Hepatocyte (in vitro differentiated cells): ENCODE measurements at regions not wholly inside any gene's neighbourhood (a gene's known extent, or its start where the extent isn't known, plus 50 kb on each side); places are given as distances from the start of the nearest gene placed in this dataset.

Experiments
- DNase-seq: peaks from one replicate; pipeline ENCODE4 v3.0.0-alpha.2; 2016; ENCODE audit warnings: low spot score
- H2AFZ ChIP-seq: fragments of 200-600 bp; sonication (generic); 2 replicates; pipeline ENCODE4 v1.6.0; 2016; ENCODE audit warnings: antibody characterized with exemption, mild to moderate bottlenecking
- H3K27ac ChIP-seq: fragments of 200-600 bp; sonication (generic); 2 replicates; pipeline ENCODE4 v1.5.1; 2016; ENCODE audit warnings: mild to moderate bottlenecking
- H3K27me3 ChIP-seq: fragments of 200-600 bp; sonication (generic); 2 replicates; pipeline ENCODE4 v1.6.1; 2016
- H3K36me3 ChIP-seq: fragments of 200-600 bp; sonication (generic); replicated peaks from 2 replicates; pipeline ENCODE4 v1.5.1; 2016; ENCODE audit warnings: low read depth; ENCODE audit not compliant: insufficient read depth
- H3K4me1 ChIP-seq: fragments of 200-600 bp; sonication (generic); 2 replicates; pipeline ENCODE4 v1.5.1; 2016; ENCODE audit warnings: mild to moderate bottlenecking, moderate library complexity; ENCODE audit not compliant: insufficient read depth
- H3K4me2 ChIP-seq: fragments of 200-600 bp; sonication (generic); 2 replicates; pipeline ENCODE4 v1.6.0; 2016
- H3K4me3 ChIP-seq: fragments of 200-600 bp; sonication (generic); 2 replicates; pipeline ENCODE4 v1.5.1; 2016; ENCODE audit warnings: mild to moderate bottlenecking
- H3K79me2 ChIP-seq: fragments of 200-600 bp; sonication (generic); 2 replicates; pipeline ENCODE4 v1.6.0; 2017; ENCODE audit warnings: mild to moderate bottlenecking
- H3K9me2 ChIP-seq: fragments of 200-600 bp; sonication (generic); replicated peaks from 2 replicates; pipeline ENCODE4 v1.6.0; 2017; ENCODE audit warnings: mild to moderate bottlenecking; ENCODE audit not compliant: insufficient read depth
- H3K9me3 ChIP-seq: fragments of 200-600 bp; sonication (generic); 2 replicates; pipeline ENCODE4 v1.5.1; 2016; ENCODE audit warnings: low read depth, mild to moderate bottlenecking
- H4K20me1 ChIP-seq: fragments of 200-600 bp; sonication (generic); 2 replicates; pipeline ENCODE4 v1.6.0; 2016; ENCODE audit warnings: mild to moderate bottlenecking; ENCODE audit not compliant: insufficient read depth, poor library complexity, severe bottlenecking
- CTCF ChIP-seq: fragments of 200-600 bp; sonication (generic); IDR thresholded peaks from 2 replicates; pipeline ENCODE4 v1.5.1; 2016; ENCODE audit warnings: antibody characterized with exemption, mild to moderate bottlenecking; ENCODE audit not compliant: poor library complexity
- EZH2 ChIP-seq: fragments of 200-600 bp; sonication (generic); IDR thresholded peaks from 2 replicates; pipeline ENCODE4 v1.6.1; 2016; ENCODE audit warnings: antibody characterized with exemption, mild to moderate bottlenecking, borderline replicate concordance
- EZH2phosphoT487 ChIP-seq: fragments of 200-600 bp; sonication (generic); IDR thresholded peaks from one replicate; pipeline ENCODE4 v1.6.1; 2018; ENCODE audit warnings: antibody characterized with exemption, mild to moderate bottlenecking, low read depth, moderate library complexity; ENCODE audit not compliant: unreplicated experiment, severe bottlenecking
- WGBS: methylation state at CpG from one replicate; pipeline ENCODE4 v1.1.6; 2016; ENCODE audit warnings: low lambda C conversion rate; ENCODE audit errors: missing lambda C conversion rate; 5-methylcytosine and 5-hydroxymethylcytosine counted together

GRCh38 chr1:218568962-218569550, 223.9 kb downstream of the TGFB2 start:
- no peak for DNase-seq
- no peak overlapping the region for H3K4me3 ChIP-seq
- H3K79me2 ChIP-seq, result no peaks in the 10 kb centered on the region
- no peak overlapping the region for H3K4me2 ChIP-seq
- no peaks in the 10 kb centered on the region for H3K9me3 ChIP-seq
- no peak overlapping the region for H2AFZ ChIP-seq
- 91% methylated on average over 5 of the region's 5 CpGs for WGBS
- H4K20me1 ChIP-seq, result no peaks in the 10 kb centered on the region
- no peaks in the 10 kb centered on the region for H3K4me1 ChIP-seq
- TF ChIP-seq CTCF (no peak), EZH2phosphoT487 (no peak), EZH2 (no peak)
- H3K27me3 ChIP-seq, result no peaks in the 10 kb centered on the region
- no peak overlapping the region for H3K27ac ChIP-seq
- H3K9me2 ChIP-seq, result no peaks in the 10 kb centered on the region
- no peaks in the 10 kb centered on the region for H3K36me3 ChIP-seq

DNA sequence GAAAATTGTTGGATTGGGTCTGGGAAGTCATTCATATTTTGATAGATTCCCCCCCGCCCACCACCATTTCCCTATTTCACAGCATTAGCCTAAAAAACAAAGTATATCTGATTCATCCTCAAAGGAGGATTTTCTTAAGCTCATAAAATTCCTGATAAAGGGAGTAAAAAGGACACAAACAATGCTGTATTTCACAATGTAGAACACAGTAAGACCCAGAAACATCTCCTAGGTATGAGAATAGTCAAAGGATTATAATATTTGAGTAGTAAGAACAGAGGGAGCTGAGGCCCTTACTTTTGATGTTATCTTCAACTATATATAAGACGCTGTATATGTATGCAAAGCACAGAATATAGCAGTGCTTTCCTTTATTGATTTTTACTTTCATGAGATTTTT, 225.3 kb downstream of the TGFB2 start:
- no peaks in the 10 kb centered on the region for H3K36me3 ChIP-seq
- no peak for DNase-seq
- TF ChIP-seq EZH2 (no peak), EZH2phosphoT487 (no peak), CTCF (no peak)
- no peak overlapping the region for H2AFZ ChIP-seq
- H3K9me3 ChIP-seq, result no peaks in the 10 kb centered on the region
- no peak overlapping the region for H3K4me3 ChIP-seq
- H3K27me3 ChIP-seq, result no peaks in the 10 kb centered on the region
- no peaks in the 10 kb centered on the region for H3K79me2 ChIP-seq
- H3K27ac ChIP-seq, result no peak overlapping the region
- no peaks in the 10 kb centered on the region for H3K9me2 ChIP-seq
- no peak overlapping the region for H3K4me2 ChIP-seq
- H4K20me1 ChIP-seq, result no peaks in the 10 kb centered on the region
- 86% methylated on average over 2 of the region's 2 CpGs for WGBS
- H3K4me1 ChIP-seq, result no peaks in the 10 kb centered on the region

DNA sequence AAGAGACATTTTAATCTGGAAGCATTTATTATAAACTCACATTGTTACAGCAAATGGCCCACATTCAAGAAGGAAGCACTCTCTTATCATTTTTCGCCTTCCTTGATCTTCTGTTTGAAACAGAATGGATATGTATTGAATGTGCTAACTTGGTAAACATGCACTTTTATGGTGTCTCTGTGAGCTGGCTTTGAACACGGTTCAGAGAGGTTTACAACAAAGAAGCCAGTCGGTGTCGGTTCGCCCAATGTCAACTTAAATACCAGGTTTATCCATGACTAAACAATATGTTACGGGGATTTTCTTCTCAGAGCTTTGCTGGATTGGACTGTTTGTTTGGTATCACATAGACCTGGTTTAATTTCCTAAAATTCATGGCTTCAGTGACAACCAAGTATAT, 226.4 kb downstream of the TGFB2 start:
- no peaks in the 10 kb centered on the region for H3K4me1 ChIP-seq
- DNase-seq, result no peak
- H3K27me3 ChIP-seq, result no peaks in the 10 kb centered on the region
- no peaks in the 10 kb centered on the region for H3K9me2 ChIP-seq
- no peaks in the 10 kb centered on the region for H3K79me2 ChIP-seq
- TF ChIP-seq EZH2phosphoT487, result no peak
- TF ChIP-seq CTCF, result no peak
- TF ChIP-seq EZH2, result no peak
- no peaks in the 10 kb centered on the region for H3K9me3 ChIP-seq
- WGBS, result 54% methylated on average over 6 of the region's 6 CpGs
- no peak overlapping the region for H2AFZ ChIP-seq
- no peaks in the 10 kb centered on the region for H3K36me3 ChIP-seq
- no peaks in the 10 kb centered on the region for H4K20me1 ChIP-seq
- H3K4me3 ChIP-seq, result no peak overlapping the region
- H3K27ac ChIP-seq, result peak overlapping the region; percentile 22
- H3K4me2 ChIP-seq, result no peak overlapping the region

DNA sequence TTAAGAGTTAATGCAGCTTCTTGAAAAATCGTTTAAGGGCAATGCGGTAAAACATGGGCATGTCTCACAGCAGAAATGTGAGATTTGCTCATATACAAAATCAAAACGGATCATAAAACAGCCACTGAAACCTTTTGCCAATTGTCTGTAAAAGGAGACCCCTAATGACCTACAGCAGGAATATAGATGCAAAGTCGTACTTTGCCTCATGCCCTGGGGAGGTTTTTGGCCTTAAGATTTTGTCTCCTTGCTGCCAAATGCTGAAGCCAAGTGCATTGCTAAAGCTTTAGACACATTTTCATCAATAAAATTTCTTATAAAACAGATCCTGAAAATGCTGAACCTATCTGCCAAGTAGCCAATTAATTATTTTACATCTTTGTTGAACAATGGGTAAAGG, 226.9 kb downstream of the TGFB2 start:
- Histone ChIP-seq H3K27me3 (no peaks in the 10 kb centered on the region), H3K36me3 (no peaks in the 10 kb centered on the region), H3K4me2 (no peak overlapping the region), H4K20me1 (no peaks in the 10 kb centered on the region), H3K4me1 (no peaks in the 10 kb centered on the region), H2AFZ (no peak overlapping the region), H3K79me2 (no peaks in the 10 kb centered on the region), H3K9me3 (no peaks in the 10 kb centered on the region), H3K27ac (no peak overlapping the region), H3K4me3 (no peak overlapping the region), H3K9me2 (no peaks in the 10 kb centered on the region)
- DNase-seq, result no peak
- WGBS, result 58% methylated on average over 4 of the region's 4 CpGs
- TF ChIP-seq CTCF (no peak), EZH2phosphoT487 (no peak), EZH2 (no peak)
